HG03064 (cell line): ENCODE measurements at regions not wholly inside any gene's neighbourhood (a gene's known extent, or its start where the extent isn't known, plus 50 kb on each side); places are given as distances from the start of the nearest gene placed in this dataset.

Experiments
- ATAC-seq: cut with Tn5 transposase; IDR thresholded peaks from one replicate; pipeline ENCODE4 v1.9.1; 2021; ENCODE audit warnings: low read depth; ENCODE audit not compliant: unreplicated experiment

DNA sequence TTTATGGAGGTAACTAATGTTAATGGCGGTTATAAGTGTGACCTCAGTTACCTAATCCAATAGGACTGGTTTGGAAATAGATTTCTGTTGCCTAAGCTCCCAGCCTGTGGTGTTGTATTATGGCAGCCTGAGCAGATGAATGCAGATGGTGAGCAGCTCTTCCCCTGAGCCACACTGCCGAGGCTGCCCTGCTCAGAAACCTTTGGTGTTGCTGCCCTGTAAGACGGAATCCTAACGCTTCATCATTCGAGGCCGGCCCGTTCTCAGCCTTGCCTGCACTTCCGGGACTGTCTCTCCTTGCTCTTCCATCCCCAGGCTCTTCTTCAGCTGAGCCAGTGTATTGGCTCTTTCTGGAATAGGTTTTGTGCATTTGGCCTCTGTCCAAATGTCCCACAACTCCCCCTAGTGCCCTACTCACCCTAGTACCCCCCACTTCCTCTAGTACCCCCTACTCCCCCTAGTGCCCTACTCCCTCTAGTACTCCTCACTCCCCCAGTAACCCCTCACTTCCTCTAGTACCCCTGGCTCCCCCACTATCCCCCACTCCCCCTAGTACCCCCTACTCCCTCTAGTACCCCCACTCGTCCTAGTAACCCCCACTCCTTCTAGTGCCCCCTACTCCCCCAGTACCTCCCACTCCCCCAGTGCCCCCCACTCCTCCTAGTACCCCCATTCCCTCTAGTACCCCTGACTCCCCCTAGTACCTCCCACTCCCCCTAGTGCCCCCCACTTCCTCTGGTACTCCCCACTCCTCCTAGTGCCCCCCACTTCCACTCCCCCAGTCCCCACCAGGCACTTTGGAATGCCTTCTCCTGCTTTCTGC, 106.0 kb upstream of the TAF1B start:
- no peak for ATAC-seq

GRCh38 chr2:9738062-9738461, 105.2 kb upstream of the TAF1B start:
- no peak for ATAC-seq

GRCh38 chr2:9738535-9739496, 104.5 kb upstream of the TAF1B start:
- no peak for ATAC-seq

- ATAC-seq = no peak
Measured at GRCh38 chr2:9739531-9739964, 103.7 kb upstream of the TAF1B start.

GRCh38 chr2:9740382-9741073, 102.7 kb upstream of the TAF1B start:
- no peak for ATAC-seq

GRCh38 chr2:9741110-9741509, 102.2 kb upstream of the TAF1B start:
- ATAC-seq = no peak

- no peak for ATAC-seq
Measured at GRCh38 chr2:9742601-9743000, 100.7 kb upstream of the TAF1B start.

DNA sequence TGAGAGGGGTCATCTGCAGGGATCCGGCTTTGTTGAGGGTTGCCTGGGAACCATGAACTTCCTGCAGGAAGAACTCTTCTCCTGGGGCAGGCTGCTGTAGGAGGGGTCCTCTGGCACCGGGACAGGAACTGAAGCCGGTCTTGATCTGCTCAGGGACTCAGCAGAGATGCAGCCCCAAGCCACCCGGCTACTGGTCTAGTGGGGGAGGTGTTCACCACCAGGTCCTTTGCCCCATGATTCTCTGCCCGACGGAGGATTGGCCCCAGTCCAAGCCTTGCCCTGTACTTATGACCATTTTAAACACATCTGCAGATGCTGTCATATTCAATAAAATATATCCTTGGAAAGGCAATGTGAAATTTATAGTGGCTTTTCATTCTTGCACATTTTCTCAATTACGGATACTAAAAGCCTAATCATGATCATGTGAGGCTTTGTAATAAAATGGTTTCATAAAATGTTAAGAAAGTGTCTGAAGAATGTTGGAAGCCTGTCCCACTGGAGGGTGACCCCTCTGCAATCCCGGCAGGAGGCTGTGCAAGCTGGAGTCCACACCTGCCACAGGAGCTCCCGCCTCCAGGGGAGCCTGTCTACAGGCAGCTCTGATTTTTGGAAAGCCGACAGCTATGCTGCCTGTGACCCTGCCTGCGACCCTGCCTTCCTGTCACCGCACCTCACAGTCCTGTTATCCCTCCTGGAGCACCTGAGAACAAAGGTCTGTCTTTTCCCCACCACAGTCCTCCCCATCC, 98.8 kb upstream of the TAF1B start:
- ATAC-seq = no peak

DNA sequence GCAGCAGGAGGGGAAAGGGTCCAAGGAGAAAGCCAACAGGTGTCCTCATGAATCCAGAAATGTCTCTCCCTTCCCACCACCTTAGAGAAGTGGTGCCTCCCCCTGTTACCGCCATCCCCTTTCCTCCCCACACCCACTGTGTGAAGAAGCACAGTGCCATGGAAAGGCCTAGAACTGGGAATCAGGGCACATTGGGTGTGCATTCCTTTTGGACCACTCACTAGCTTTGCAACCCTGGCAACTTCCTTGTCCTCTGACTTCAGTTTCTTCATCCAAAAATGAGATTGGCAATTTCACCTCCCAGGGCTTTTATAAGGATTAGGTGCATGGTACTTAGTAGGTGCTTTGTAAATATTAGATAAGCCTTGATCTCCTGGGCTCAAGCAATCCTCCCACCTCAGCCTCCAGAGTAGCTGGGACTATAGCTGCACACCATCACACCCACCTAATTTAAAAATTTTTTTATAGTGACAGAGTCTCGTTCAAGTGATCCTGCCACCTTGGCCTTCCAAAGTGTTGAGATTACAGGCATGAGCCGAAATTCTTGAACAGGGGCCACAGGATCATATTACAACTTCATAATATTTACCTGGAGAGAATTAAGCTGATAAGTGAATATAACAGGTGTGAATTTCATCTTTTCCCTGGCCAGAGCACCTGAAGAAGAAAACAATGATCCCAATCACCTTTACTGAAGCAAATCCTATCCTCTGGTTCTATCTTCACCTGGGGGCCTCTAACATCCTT, 97.9 kb upstream of the TAF1B start:
- ATAC-seq = no peak

DNA sequence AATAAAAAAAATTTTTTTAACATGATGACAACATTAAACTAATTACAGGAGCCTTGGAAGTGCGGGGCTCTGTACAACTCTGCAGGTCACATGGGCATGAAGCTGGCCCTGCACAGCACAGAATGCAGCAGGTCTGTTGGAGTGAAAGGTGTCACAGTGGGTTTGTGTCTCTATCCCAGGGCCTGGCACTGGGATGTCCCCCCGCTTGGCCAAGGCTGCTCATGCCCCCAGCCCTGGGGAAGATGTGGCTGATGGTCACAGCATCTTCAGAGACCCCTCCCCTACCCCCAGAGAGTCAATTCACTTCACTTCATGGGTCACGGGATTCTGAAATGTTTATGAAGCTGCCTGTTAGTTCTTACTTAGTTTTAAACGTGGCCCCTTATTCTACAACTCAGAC, 95.9 kb upstream of the TAF1B start:
- ATAC-seq = no peak

GRCh38 chr2:9748577-9748976, 94.7 kb upstream of the TAF1B start:
- no peak for ATAC-seq

GRCh38 chr2:9749546-9750223, 93.6 kb upstream of the TAF1B start:
- ATAC-seq = no peak

- no peak for ATAC-seq
Measured at GRCh38 chr2:9750224-9751215, 92.8 kb upstream of the TAF1B start.

DNA sequence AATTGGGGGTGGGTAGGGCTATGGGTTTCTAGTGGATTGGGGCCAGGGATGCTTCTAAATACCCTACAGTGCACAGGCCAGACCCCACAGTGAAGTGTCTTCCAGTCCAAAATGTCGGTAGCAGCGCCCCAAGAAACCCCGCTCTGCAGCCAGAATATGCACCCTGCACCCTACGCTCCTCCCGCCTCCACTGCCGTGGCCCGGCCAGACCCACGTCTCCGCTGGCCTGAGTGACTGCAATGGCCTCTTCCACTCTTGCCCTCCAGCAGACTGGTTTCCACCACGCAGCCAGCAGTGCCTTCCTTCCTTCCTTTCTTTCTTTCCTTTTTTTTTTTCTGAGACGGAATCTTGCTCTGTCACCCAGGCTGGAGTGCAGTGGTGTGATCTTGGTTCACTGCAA, 91.4 kb upstream of the TAF1B start:
- ATAC-seq = no peak

GRCh38 chr2:9752441-9753275, 90.6 kb upstream of the TAF1B start:
- ATAC-seq = no peak

DNA sequence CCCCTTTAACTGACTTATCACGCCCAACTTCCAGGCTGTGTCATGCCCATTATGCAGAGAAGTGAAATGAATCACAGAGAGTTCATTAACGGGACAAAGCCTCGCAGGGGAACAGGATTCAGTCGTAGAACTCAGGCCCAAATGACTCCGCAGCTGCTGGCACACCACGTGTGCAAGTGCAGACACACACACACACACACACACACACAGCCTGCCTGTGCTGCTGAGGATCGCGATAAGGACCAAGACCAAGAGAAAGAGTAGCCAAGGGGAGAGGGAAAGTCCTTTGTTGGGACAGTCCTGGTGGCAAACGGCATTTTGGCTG, 90.0 kb upstream of the TAF1B start:
- ATAC-seq = peak; percentile 61
